HuH-7.5 (cell line): ENCODE measurements at regions not wholly inside any gene's neighbourhood (a gene's known extent, or its start where the extent isn't known, plus 50 kb on each side); places are given as distances from the start of the nearest gene placed in this dataset.
A peak's percentile ranks its signal among the peaks of the same experiment; 100 is the strongest.
"Not testable (repeated sequence)": the region's sequence is repeated elsewhere in the genome, so short reads cannot be mapped to it uniquely, and the experiment has no call there.

Experiments used
- DNase-seq: peaks from one replicate; pipeline ENCODE4 v3.0.0; 2011; ENCODE audit warnings: low spot score

DNA sequence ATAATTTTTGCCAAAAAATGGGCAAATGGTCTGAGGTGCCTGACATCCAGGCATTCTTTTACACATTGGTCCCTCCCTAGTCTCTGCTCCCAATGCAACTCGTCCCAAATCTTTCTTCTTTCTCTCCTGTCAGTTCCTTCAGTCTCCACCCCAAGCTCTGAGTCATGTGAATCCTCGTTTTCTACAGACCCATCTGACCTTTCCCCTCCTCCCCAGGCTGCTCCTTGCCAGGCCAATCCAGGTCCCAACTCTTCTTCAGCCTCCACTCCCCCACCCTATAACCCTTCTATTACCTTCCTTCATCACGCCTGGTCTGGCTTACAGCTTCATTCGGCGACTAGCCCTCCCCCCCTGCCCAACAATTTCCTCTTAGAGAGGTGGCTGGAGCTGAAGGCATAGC, 55.3 kb downstream of the BBS10 start:
- DNase-seq = not testable (repeated sequence)

DNA sequence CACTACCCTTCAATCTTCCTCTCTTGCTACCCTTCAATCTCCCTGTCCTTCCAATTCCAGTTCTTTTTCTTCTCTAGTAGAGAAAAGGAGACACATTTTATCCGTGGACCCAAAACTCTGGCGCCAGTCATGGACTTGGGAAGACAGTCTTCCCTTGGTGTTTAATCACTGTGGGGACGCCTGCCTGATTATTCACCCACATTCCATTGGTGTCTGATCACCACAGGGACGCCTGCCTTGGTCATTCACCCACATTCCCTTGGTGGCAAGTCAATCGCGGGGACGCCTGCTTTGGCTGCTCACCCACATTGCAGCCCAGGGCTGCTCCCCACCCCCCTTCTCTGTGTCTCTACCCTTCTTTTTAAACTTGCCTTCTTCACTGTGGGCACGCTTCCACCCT, 55.9 kb downstream of the BBS10 start:
- DNase-seq = not testable (repeated sequence)

DNA sequence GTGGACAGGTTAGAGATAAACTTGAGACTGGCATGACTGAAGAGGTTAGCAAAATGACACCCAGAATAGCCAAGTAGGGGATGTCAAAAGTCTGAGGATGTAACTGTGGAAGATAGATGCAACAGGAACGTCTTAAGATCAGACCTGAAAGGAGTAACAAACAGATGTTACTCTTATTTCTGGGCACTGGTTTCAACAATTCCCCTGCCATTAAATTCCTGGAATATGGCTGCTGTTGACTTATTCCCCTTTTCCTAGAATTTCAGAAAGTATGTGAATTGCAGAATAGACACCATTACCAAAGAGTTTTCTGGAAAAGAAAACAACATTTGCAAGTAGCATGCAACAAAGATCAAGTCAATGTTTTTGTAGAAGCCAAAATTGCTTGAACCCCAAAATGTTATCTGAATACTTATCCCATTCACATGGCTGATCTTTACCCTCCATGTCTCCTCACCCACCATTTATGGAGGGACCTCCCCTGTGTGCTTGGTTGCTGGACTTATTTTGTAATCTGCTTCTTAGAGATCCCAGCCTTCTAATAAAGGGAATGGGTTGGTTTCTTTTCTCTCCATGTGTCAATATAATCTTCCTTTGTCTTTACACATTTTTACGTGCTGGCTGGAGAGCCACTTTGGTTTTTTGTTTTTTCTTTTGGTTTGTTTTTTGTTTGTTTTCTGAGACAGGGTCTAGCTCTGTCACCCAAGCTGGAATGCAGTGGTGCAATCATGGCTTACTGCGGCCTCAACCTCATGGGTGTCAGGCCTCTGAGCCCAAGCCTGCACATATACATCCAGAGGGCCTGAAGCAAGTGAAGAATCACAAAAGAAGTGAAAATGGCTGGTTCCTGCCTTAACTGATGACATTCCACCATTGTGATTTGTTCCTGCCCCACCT, 57.0 kb downstream of the BBS10 start:
- DNase-seq = no peak

DNA sequence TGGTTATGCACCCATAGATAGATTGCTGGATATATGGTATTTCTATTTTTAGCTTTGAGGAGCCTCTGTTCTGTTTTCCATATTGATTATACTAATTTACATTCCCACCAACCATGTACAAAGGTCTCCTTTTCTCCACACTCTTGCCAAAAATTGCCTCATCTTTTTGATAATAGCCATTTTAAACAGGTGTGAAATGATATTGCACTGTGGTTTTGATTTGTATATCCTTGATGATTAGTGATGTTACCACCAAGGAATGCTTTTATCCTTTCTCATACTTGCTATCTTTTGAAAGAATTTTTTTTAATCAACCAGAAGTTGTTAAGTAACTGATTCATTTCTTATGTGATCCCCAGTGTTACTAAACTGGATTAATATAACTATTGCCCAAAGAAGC, 60.0 kb downstream of the BBS10 start:
- DNase-seq = no peak

DNA sequence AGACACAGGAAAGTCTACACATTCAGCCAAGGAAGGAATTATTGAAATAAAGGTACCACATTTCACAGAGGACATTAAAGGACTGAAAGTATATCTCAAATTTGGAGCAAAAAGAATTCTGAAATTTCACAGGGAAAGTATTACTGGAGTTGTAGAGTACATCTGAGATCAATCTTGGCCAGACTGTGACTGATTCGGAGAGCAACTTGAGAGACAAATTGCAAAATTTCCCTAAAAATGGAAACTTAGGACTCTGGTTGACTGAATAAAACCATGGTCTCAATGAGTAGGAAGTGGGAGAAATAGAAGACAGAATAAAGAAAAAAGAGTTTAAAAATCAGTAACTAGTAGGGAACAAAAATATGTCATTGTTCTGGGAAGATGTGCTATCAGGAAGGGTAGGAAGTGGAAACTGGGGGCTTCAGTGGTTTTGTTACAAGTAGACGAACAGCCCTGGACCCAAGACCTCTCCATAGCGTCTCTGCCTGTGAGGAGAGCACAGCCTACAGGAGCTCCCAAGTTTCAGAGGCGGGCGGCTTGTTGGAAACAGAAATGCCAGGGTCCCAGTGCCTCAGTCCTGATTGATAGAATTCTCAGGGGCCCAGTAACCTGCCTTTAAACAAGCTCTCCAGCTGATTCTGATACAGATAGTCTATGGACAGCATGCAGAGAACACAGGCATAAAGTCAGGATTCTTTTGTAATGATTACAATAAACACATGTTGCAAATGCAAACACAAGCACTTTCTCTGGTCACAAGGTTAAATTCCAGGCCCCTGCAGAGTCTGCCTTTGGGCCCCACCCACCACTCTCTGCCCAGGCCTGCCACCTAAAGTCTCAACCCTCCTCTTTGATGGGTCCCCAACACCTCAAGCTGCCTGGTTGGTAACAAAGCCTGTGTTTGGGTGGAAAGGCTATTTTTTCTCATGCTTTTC, 63.1 kb downstream of the BBS10 start:
- peak; percentile 16 for DNase-seq

DNA sequence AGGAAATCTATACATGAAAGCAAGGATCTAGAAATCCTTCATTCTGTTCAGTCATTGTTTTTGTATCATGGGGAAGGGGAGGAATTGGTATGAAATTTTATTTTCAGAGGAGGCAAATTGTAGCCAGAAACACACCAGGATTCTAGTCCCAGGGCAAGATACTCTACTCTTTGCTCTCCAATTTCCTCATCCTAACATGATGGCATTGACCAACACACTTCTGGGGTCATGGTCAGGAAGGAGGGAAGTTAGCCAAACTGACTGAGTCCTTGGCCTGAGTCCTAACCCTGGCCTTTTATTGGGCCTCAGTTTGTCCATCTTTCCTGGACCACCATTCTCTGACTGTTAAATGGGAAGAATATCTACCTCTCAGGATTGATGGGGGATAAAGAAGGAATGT, 65.5 kb downstream of the BBS10 start:
- DNase-seq = no peak

DNA sequence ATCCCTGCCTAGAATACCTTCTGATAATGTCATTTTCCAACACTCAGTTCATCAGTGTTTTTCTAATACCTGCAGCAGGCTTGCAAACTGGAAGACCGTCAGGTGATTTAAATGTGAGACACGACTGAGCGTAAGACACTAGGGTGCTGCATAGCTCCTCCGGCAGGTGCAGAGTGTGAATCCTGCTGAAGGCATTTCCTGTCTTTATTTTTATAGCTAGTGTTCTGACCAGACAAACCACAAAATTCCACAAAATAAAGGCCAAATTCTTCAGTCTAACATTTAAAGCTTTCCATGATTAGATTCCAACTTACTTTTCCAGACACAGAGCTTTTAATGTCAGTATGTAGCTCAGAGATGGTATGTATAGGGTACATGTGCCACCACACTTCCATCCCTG, 70.7 kb downstream of the BBS10 start:
- DNase-seq = no peak

DNA sequence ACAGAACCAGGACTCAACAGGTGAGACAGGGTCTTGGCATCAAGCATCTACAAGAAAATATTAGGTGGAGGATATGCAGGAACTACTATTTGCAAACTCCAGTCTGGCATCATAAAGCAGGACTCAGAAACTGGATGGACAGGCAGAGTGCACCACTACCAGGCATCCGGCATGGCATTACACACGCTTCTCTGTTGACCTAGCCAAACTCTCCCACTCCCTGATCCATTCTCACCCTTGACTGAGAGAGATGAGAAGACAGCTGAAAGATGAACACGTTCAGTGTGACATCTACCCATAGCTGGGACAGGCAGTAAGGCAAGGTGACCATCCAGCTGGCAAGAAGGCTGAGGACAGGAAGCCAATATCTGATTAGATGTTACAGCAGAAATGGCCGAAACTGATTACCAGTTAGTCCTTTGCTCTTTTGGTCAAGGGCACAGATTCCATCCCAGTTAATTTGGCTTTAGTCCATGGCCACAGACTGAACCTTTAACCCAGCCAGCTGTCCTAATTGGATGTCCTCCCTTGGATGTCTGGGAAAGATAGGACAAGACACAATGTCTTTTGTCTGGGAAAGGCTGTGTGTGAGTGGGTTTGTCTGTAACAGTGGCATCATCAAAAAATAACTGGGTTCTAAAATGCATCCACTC, 71.6 kb downstream of the BBS10 start:
- no peak for DNase-seq

DNA sequence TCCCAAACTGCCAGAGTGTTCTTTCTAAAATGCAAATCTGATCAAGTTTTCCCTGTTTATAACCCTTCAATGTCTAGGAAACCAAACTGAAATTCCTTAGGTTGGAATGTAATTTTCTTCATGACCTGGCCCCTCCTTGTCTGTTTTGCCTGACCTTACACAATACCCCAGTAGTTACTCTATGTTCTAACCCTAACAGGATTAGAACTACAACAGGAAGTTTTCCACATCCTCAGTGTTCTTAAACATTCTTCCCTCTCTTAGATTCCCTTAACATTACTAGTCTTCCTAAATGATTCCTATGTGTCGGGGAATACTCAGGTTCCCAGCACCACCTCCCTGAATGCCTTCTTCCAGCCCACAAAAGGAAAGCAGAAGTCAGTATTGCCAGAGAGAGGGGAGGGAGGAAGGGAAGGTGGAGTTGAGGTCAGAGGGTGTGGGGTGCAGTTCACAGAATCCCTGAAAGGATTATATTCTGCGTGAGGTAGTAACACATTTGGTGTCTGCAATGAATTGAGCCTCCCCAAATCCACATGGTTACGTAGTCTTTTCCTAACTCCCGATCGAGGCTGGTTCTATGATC, 72.6 kb downstream of the BBS10 start:
- DNase-seq = no peak

DNA sequence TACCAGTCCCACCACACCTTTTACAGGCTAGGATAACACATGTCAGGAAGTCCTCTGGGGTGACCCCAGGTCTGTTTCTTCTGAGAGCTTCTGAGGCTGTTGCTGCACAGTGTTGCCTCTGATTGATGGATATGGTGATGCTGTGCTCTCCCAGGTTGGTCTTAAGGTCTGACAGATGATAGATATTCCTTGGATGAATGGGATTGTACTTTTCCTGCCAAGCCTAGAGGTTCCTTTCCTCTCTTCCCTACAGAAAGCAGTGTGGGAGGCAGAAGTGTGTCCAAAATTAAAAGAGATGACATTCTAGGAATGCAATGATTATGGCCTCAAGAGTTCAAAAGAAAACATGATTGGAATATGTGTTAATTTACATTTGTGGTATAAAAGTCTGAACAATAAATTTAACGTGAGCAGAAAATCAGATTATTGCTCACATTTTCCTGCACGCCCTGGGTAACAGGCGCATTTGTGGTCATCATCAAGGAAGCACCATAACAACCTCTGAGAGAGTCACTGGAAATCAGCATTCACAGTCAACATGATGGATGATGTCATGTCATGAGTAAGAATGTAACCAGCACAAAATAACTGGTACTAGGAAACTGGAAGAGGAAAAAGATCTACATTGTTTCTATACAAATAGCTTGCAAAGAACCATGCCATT, 73.7 kb downstream of the BBS10 start:
- DNase-seq = no peak

DNA sequence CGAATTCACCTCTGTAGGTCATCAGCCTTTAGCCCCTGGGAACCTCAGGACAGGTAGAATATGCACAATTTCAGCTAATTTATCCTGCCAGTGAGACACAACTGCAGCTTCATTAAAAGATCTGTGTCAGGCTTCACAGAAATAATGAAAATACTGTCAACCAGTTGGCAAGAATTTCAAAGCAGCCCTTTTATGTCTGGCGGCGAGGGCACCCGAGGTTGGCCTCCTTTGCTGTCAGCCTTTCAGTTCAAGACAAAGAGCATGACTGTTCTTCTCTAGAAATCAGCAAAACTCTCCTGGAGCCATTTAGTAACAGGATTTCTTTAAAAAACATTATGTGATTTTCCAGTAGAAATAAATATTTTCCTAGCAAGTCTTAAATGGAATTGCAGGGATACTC, 75.9 kb downstream of the BBS10 start:
- DNase-seq = no peak

DNA sequence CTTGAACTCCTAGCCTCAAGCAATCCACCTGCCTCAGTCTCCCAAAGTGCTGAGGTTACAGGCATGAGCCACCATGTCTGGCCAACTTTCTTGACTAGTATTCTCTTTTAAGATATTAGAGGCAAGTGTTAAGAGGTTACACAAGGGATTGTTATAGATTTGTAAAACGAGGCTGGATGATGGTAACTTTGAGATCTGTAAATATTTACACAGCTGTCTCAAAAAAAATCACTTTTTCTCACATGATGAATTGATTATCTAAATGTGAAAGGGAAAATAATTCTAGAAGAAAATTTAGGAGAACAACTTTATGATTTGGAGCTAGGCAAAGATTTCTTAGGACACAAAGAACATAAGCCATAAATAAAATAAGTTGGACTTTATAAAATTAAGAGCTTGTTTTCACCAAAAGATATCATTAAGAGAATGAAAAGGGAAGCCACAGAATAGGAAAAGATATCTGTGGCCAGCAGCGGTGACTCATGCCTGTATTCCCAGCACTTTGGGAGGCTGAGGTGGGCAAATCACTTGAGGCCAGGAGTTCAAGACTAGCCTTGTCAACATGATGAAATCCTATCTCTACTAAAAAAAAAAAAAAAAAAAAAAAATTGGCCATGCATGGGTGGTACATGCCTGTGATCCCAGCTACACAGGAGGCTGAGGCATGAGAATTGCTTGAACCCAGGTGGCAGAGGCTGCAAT, 77.4 kb downstream of the BBS10 start:
- no peak for DNase-seq

DNA sequence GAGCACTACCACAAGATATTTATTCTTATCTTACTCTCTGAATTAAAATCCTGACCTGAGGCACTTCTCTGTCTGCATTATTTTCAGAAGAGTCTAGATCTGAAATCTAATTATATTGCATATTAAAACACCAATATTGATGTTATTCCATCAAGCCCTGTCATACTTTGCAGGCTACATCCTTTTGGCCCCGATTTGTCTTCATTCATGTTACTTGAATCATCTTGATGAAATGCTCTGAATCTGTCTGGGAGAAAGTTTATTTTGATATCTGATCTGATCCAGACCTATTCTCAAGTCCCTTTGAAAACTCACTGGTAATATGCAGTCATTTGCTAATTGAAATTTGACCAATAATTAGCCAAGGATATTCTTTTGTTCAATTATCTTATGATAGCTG, 79.9 kb downstream of the BBS10 start:
- DNase-seq = no peak

DNA sequence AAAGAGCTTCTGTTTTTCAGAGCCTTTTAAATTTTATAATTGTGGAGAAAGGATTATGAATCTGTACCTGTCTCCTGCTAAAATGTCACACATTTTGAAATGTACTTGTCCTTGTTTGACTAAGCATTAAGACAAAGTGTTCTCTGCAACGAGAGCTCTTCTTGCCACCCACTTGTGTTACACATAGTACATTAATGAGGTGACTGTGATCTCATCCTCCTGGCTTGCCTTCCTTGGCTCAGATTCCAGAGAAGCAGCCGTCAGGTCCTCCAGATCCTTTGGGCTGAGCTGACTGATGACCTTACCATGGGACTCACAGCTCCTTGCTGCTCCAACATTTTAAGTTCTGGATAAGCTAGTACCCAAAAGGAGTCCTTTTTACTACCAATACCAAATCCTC, 81.4 kb downstream of the BBS10 start:
- DNase-seq = no peak

DNA sequence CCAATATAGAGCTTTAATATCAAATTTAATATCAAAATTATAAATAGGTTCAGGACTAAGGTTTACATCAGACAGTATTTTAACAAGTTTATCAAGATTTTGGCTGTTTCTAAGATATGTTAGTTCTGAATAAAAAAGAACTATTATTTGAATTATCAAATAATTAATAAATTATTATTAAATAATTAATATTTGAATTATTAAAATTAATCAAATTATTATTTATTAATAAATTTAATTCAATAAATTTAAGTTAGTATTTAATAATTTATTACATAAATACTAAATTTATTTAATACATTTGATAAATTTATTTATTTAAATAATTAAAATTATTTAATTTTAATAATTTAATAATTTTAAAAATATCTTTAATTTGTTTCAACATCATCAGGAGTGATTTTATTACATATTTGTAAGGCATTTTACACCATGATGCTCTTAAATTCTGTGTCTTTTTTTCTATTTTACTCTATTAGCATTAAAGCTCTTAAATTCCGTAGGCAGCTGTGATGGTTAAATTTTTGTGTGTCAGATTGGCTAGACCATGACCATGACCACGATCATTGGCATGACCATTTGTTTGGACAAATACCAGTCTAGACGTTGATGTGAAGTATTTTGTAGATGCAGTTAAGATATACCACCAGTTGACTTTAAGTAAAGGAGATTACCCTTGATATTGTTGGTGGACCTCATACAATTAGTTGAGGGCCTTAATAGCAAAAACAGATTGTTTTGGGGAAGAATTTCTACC, 82.6 kb downstream of the BBS10 start:
- DNase-seq = no peak

DNA sequence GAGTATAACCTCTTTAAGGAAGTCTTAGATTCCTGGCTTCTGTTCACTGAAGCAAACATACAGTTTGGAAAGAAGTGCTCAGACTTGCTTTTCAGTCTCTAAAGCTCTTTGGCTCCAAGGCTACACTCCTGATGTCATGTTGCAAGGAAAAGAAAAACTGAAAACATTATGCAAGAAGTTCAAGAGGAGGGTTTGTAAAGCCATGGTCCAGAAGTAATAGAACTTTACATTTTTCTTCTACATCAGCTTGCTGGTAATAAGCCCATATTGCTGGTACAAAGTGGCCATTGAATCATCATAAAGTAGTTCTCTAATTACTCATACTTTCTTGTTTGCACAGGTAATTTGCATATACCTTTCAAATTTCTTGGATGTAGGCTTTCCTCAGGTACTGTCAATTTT, 83.6 kb downstream of the BBS10 start:
- DNase-seq = no peak

DNA sequence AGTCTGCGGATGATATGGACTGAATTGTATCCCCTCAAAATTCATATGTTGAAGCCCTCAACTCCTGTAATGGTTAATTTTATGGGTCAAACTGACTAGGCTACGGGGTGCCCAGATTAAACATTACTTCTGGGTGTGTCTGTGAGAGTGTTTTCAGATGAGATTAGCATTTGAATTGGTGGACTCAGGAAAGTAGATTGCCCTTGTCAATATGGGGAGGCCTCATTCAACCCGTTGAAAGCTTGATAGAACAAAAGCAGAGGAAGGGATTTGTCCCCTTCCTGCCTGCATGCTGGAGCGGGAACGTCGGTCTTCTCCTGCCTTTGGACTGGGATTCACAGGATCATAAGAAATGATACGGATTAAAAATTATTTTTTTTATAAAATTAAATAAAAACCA, 84.5 kb downstream of the BBS10 start:
- DNase-seq = no peak

DNA sequence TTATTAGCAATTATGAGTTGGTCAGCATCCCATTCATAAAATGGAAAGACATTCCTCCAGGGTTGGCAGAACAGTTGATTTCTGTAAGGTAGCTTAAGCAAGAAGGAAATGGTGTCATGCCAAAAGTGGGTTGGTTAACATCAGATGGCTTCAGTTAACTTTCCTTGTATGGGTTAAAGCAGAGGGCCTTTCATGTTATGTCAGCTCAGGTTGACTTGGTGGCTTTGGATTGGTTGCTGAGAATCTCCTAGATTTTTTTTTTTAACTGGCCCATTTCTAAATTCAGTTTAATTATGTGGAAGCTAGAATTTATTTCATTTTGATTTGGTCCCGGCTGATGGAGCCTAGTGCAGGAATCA, 87.8 kb downstream of the BBS10 start:
- no peak for DNase-seq

DNA sequence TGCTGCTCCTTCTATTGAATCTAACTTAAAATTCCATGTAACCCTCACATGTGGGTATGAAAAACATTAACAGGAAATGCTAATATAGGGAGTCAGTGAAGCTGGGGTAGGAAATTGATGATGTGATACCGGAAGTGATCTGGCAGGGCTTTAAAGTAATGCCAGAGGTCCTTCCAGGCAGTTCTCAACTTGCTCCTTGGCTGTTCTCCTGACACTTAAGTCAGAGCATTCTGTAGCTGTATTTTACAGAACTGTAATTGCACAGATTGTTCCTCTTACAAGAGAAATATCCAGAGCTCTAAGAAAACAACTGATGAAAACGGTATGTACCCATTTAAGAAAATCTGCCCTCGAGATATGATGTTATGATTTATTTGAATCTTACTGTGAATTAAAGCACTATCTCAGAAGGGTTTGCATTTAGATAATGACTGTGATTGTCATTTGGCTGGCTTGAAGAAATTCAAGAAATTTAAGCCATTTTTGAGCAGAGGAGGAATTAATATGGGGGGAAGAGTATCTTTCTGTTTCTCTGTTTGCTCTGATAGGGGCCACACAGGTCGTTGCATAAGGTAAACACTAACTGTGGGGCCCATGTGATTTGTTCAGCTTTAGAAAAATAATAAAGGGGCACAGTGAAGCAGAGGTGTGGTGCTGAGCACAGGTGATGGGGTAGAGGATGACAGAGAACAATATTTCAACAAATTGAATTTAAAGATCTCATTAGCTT, 88.4 kb downstream of the BBS10 start:
- no peak for DNase-seq

DNA sequence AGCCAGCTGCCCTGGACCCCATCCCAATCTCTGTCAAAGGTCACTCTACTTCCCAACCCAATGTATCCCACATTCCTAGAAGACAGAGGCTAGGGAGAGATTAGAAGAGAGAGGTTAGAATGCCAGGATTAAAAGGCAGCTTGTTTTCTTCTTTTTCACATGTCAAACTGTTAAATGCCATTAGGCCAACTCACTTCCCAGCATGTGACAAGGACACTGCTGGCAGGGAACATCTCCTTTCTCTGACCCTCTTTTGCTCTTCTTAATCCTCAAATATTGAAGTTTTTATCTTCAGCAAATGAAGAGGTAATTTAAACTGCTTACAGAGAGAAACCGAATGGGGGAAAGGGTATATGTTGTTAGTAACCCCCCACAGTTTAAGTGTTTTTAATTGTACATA, 89.1 kb downstream of the BBS10 start:
- no peak for DNase-seq
